ENCODE measurements at regions not wholly inside any gene's neighbourhood (a gene's known extent, or its start where the extent isn't known, plus 50 kb on each side); places are given as distances from the start of the nearest gene placed in this dataset.
A peak's percentile ranks its signal among the peaks of the same experiment; 100 is the strongest.

- no peaks in the 10 kb centered on the region for H3K9me3 Mint-ChIP-seq
- ATAC-seq (no peak), DNase-seq (no peak)
- H3K27me3 Mint-ChIP-seq (ENCODE audit: low read depth), result no peaks in the 10 kb centered on the region
- no peaks in the 10 kb centered on the region for H3K4me1 Mint-ChIP-seq (ENCODE audit: low read depth)
- no peaks in the 10 kb centered on the region for H3K36me3 Mint-ChIP-seq (ENCODE audit: insufficient read depth)
- no peak overlapping the region for H3K4me3 Mint-ChIP-seq
These were observed 174.0 kb downstream of the GLUD2 start for GRCh38 chrX:121221322-121221977.

- ATAC-seq, result no peak
- no peaks in the 10 kb centered on the region for H3K27me3 Mint-ChIP-seq (ENCODE audit: low read depth)
- no peaks in the 10 kb centered on the region for H3K9me3 Mint-ChIP-seq
- H3K4me1 Mint-ChIP-seq (ENCODE audit: low read depth), result no peaks in the 10 kb centered on the region
- H3K36me3 Mint-ChIP-seq (ENCODE audit: insufficient read depth), result no peaks in the 10 kb centered on the region
- H3K4me3 Mint-ChIP-seq, result no peak overlapping the region
- no peak for DNase-seq
These were observed 180.5 kb downstream of the GLUD2 start for GRCh38 chrX:121227888-121228287.

- DNase-seq (no peak), ATAC-seq (no peak)
- Mint-ChIP-seq H3K9me3 (no peaks in the 10 kb centered on the region), H3K36me3 (ENCODE audit: insufficient read depth) (no peaks in the 10 kb centered on the region), H3K4me3 (no peak overlapping the region), H3K27me3 (ENCODE audit: low read depth) (no peaks in the 10 kb centered on the region), H3K4me1 (ENCODE audit: low read depth) (no peaks in the 10 kb centered on the region)
These were observed 184.4 kb downstream of the GLUD2 start for GRCh38 chrX:121231566-121232358.

- DNase-seq (no peak), ATAC-seq (no peak)
- Mint-ChIP-seq H3K27me3 (ENCODE audit: low read depth) (no peaks in the 10 kb centered on the region), H3K4me3 (no peak overlapping the region), H3K4me1 (ENCODE audit: low read depth) (no peaks in the 10 kb centered on the region), H3K36me3 (ENCODE audit: insufficient read depth) (no peaks in the 10 kb centered on the region), H3K9me3 (no peaks in the 10 kb centered on the region)
These were observed 188.6 kb downstream of the GLUD2 start for GRCh38 chrX:121236040-121236439.

- H3K9me3 Mint-ChIP-seq, result no peaks in the 10 kb centered on the region
- no peaks in the 10 kb centered on the region for H3K4me1 Mint-ChIP-seq (ENCODE audit: low read depth)
- H3K27me3 Mint-ChIP-seq (ENCODE audit: low read depth), result no peaks in the 10 kb centered on the region
- ATAC-seq (no peak), DNase-seq (no peak)
- no peak overlapping the region for H3K4me3 Mint-ChIP-seq
- H3K36me3 Mint-ChIP-seq (ENCODE audit: insufficient read depth), result no peaks in the 10 kb centered on the region
These were observed 190.7 kb downstream of the GLUD2 start for GRCh38 chrX:121238093-121238492.

- no peaks in the 10 kb centered on the region for H3K9me3 Mint-ChIP-seq
- H3K4me3 Mint-ChIP-seq, result no peak overlapping the region
- no peaks in the 10 kb centered on the region for H3K36me3 Mint-ChIP-seq (ENCODE audit: insufficient read depth)
- DNase-seq (no peak), ATAC-seq (no peak)
- H3K4me1 Mint-ChIP-seq (ENCODE audit: low read depth), result peaks cover 2% of the 10 kb centered on the region
- H3K27me3 Mint-ChIP-seq (ENCODE audit: low read depth), result no peaks in the 10 kb centered on the region
These were observed 197.1 kb downstream of the GLUD2 start for GRCh38 chrX:121244511-121244910.

GRCh38 chrX:121245763-121246162 lies 198.4 kb downstream of the GLUD2 start:
- Mint-ChIP-seq H3K27me3 (ENCODE audit: low read depth) (no peaks in the 10 kb centered on the region), H3K4me1 (ENCODE audit: low read depth) (peaks cover 2% of the 10 kb centered on the region), H3K9me3 (no peaks in the 10 kb centered on the region), H3K4me3 (no peak overlapping the region), H3K36me3 (ENCODE audit: insufficient read depth) (no peaks in the 10 kb centered on the region)
- no peak for DNase-seq
- no peak for ATAC-seq

GRCh38 chrX:121254336-121254735 lies 206.9 kb downstream of the GLUD2 start:
- ATAC-seq (no peak), DNase-seq (no peak)
- Mint-ChIP-seq H3K36me3 (ENCODE audit: insufficient read depth) (no peaks in the 10 kb centered on the region), H3K9me3 (no peaks in the 10 kb centered on the region), H3K27me3 (ENCODE audit: low read depth) (no peaks in the 10 kb centered on the region), H3K4me1 (ENCODE audit: low read depth) (peaks cover 2% of the 10 kb centered on the region), H3K4me3 (no peak overlapping the region)

- H3K9me3 Mint-ChIP-seq, result no peaks in the 10 kb centered on the region
- DNase-seq, result no peak
- peak in 1 of 2 donors; percentile 43 for ATAC-seq
- H3K27me3 Mint-ChIP-seq (ENCODE audit: low read depth), result no peaks in the 10 kb centered on the region
- peaks cover 2% of the 10 kb centered on the region for H3K4me1 Mint-ChIP-seq (ENCODE audit: low read depth)
- no peak overlapping the region for H3K4me3 Mint-ChIP-seq
- no peaks in the 10 kb centered on the region for H3K36me3 Mint-ChIP-seq (ENCODE audit: insufficient read depth)
These were observed 209.2 kb downstream of the GLUD2 start for GRCh38 chrX:121256647-121257046.

- ATAC-seq (peak; percentile 52 to 62), DNase-seq (no peak)
- H3K4me1 Mint-ChIP-seq (ENCODE audit: low read depth), result peaks cover 2% of the 10 kb centered on the region
- no peaks in the 10 kb centered on the region for H3K27me3 Mint-ChIP-seq (ENCODE audit: low read depth)
- H3K4me3 Mint-ChIP-seq, result no peak overlapping the region
- H3K9me3 Mint-ChIP-seq, result no peaks in the 10 kb centered on the region
- H3K36me3 Mint-ChIP-seq (ENCODE audit: insufficient read depth), result no peaks in the 10 kb centered on the region
These were observed 211.1 kb downstream of the GLUD2 start for GRCh38 chrX:121258545-121258944.

GRCh38 chrX:121259170-121259569 lies 211.8 kb downstream of the GLUD2 start:
- ATAC-seq, result no peak
- no peaks in the 10 kb centered on the region for H3K36me3 Mint-ChIP-seq (ENCODE audit: insufficient read depth)

GRCh38 chrX:121260596-121261240 lies 213.3 kb downstream of the GLUD2 start:
- no peaks in the 10 kb centered on the region for H3K36me3 Mint-ChIP-seq (ENCODE audit: insufficient read depth)
- no peaks in the 10 kb centered on the region for H3K27me3 Mint-ChIP-seq (ENCODE audit: low read depth)
- H3K9me3 Mint-ChIP-seq, result no peaks in the 10 kb centered on the region
- no peak for DNase-seq
- H3K4me1 Mint-ChIP-seq (ENCODE audit: low read depth), result peaks cover 2% of the 10 kb centered on the region
- H3K4me3 Mint-ChIP-seq, result no peak overlapping the region
- no peak for ATAC-seq

More at GRCh38 chrX:121259170-121259569, 211.8 kb downstream of the GLUD2 start:
- Mint-ChIP-seq H3K9me3 (no peaks in the 10 kb centered on the region), H3K4me1 (ENCODE audit: low read depth) (peaks cover 2% of the 10 kb centered on the region), H3K4me3 (no peak overlapping the region), H3K27me3 (ENCODE audit: low read depth) (no peaks in the 10 kb centered on the region)
- no peak for DNase-seq

- Mint-ChIP-seq H3K36me3 (ENCODE audit: insufficient read depth) (no peaks in the 10 kb centered on the region), H3K9me3 (peaks cover 11% of the 10 kb centered on the region), H3K27me3 (ENCODE audit: low read depth) (no peaks in the 10 kb centered on the region), H3K4me1 (ENCODE audit: low read depth) (no peaks in the 10 kb centered on the region), H3K4me3 (no peak overlapping the region)
- no peak for ATAC-seq
- no peak for DNase-seq
These were observed 236.5 kb downstream of the GLUD2 start for GRCh38 chrX:121283921-121284320.

- DNase-seq, result no peak
- ATAC-seq, result peak in 1 of 2 donors; percentile 25
- H3K36me3 Mint-ChIP-seq (ENCODE audit: insufficient read depth), result no peaks in the 10 kb centered on the region
- H3K27me3 Mint-ChIP-seq (ENCODE audit: low read depth), result no peaks in the 10 kb centered on the region
- no peaks in the 10 kb centered on the region for H3K9me3 Mint-ChIP-seq
- H3K4me1 Mint-ChIP-seq (ENCODE audit: low read depth), result peaks cover 3% of the 10 kb centered on the region
- no peak overlapping the region for H3K4me3 Mint-ChIP-seq
These were observed 251.1 kb downstream of the GLUD2 start for GRCh38 chrX:121298499-121298898.

GRCh38 chrX:121301356-121301755 lies 253.9 kb downstream of the GLUD2 start:
- H3K36me3 Mint-ChIP-seq (ENCODE audit: insufficient read depth), result no peaks in the 10 kb centered on the region
- H3K4me1 Mint-ChIP-seq (ENCODE audit: low read depth), result peaks cover 3% of the 10 kb centered on the region
- ATAC-seq (peak; percentile 43 to 59), DNase-seq (no peak)
- no peaks in the 10 kb centered on the region for H3K27me3 Mint-ChIP-seq (ENCODE audit: low read depth)
- no peak overlapping the region for H3K4me3 Mint-ChIP-seq
- no peaks in the 10 kb centered on the region for H3K9me3 Mint-ChIP-seq
